GM10248 (cell line): ENCODE measurements at regions not wholly inside any gene's neighbourhood (a gene's known extent, or its start where the extent isn't known, plus 50 kb on each side); places are given as distances from the start of the nearest gene placed in this dataset.

ENCODE experiments used
- CTCF ChIA-PET: fragments of 300-600 bp; sonication (Branson Sonifier 250); formaldehyde crosslinking; extraction: SDS; loops from one replicate; lab custom pipeline; 2021; ENCODE audit warnings: antibody characterized with exemption; lab: Yijun Ruan, JAX
- POLR2A ChIA-PET: fragments of 350-650 bp; sonication (Branson Sonifier 250); formaldehyde crosslinking; extraction: SDS; loops from one replicate; lab custom pipeline; 2020; ENCODE audit warnings: antibody characterized with exemption; lab: Yijun Ruan, JAX
- DNase-seq: peaks from one replicate; pipeline ENCODE4 v3.0.0; 2012; ENCODE audit errors: extremely low spot score
- TF ChIP-seq, protein P1 (sequence below): IDR thresholded peaks from 2 replicates; pipeline ENCODE4 v1.5.1; 2012; ENCODE audit warnings: mild to moderate bottlenecking, low read depth; ENCODE audit errors: extremely low read depth, missing control alignments, control extremely low read depth

DNA sequence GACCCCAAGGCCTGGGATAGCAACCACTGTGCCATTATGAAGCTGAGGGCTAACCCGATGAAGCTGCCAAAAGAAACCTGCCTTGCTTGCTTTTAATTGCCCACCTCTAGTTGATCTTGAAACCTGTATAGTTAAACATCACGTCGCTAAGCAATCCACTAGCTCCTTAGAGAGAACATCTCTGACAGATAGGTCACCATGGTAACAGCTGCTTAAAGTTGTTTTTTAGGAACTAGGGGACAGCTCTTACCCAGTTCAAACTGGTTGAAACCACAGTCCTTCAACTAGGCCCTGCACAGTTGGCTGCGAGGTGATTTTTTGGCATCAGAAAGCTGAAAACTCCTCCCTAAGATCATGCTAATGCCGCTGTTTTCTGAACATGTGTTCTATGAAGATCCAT is 135.7 kb downstream of the EBLN2 start:
- POLR2A ChIA-PET: no interaction called here
- CTCF ChIA-PET: interaction anchor here (1.5 kb wide), 1 partner anchor 19 kb away, joined by 3 read pairs; no protein-coding TSS in a partner anchor
- TF ChIP-seq, protein P1, sequence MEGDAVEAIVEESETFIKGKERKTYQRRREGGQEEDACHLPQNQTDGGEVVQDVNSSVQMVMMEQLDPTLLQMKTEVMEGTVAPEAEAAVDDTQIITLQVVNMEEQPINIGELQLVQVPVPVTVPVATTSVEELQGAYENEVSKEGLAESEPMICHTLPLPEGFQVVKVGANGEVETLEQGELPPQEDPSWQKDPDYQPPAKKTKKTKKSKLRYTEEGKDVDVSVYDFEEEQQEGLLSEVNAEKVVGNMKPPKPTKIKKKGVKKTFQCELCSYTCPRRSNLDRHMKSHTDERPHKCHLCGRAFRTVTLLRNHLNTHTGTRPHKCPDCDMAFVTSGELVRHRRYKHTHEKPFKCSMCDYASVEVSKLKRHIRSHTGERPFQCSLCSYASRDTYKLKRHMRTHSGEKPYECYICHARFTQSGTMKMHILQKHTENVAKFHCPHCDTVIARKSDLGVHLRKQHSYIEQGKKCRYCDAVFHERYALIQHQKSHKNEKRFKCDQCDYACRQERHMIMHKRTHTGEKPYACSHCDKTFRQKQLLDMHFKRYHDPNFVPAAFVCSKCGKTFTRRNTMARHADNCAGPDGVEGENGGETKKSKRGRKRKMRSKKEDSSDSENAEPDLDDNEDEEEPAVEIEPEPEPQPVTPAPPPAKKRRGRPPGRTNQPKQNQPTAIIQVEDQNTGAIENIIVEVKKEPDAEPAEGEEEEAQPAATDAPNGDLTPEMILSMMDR: no peak
- DNase-seq: no peak

DNA sequence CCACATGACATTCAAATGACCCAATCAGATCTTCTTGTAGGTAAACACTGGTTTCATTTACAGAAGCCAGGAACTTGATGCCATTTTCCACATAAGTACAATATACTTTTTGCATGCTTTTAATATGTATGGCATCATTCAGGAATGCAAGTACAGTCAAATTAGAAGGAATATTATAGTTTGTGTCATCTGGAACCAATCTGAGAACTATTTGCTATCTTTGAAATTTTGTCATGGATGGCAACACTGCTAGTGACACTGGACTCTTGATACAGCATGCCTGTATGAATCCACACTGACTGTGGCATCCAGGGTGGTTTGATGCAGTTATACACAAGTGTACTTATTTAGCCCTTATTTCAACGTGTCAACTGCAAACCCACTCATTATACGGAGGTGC is 141.6 kb downstream of the EBLN2 start:
- DNase-seq: no peak
- ChIA-PET CTCF (no interaction called here), POLR2A (no interaction called here)
- TF ChIP-seq, protein P1: no peak

DNA sequence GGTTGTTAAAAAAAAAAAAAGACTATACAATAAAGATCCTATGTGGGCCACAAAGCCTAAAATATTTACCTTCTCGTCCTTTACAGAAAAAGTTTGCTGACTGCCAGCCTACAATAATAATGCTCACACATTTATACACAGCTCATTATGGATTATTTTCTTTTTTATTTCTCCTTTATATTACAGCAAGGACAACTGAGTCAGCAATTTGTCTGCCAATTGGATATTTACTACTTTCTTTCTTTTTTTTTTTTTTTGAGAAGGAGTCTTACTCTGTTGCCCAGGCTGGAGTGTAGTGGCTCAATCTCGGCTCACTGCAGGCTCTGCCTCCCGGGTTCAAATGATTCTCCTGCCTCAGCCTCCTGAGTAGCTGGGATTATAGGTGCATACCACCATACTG is 142.2 kb downstream of the EBLN2 start:
- ChIA-PET POLR2A (no interaction called here), CTCF (no interaction called here)
- TF ChIP-seq, protein P1: no peak
- DNase-seq: no peak

- DNase-seq: no peak
- POLR2A ChIA-PET: no interaction called here
- TF ChIP-seq, protein P1: no peak
- CTCF ChIA-PET: no interaction called here
Measured at GRCh38 chr3:73204841-73205240, 143.4 kb downstream of the EBLN2 start.

GRCh38 chr3:73206030-73206429 is 144.6 kb downstream of the EBLN2 start:
- CTCF ChIA-PET: no interaction called here
- POLR2A ChIA-PET: no interaction called here
- DNase-seq: no peak
- TF ChIP-seq, protein P1: no peak

GRCh38 chr3:73207946-73208440 is 146.5 kb downstream of the EBLN2 start:
- CTCF ChIA-PET: no interaction called here
- POLR2A ChIA-PET: no interaction called here
- TF ChIP-seq, protein P1: no peak
- DNase-seq: no peak
